ENCODE measurements at regions not wholly inside any gene's neighbourhood (a gene's known extent, or its start where the extent isn't known, plus 50 kb on each side); places are given as distances from the start of the nearest gene placed in this dataset.

GRCh38 chr2:59428940-59429339 is 1124.5 kb downstream of the BCL11A start:
- Histone ChIP-seq H3K4me3 (ENCODE audit: low read depth in 1 of 2, low read length in 2 of 2) (no peak overlapping the region), H4K20me1 (ENCODE audit: insufficient read depth, low read length) (no peaks in the 10 kb centered on the region), H2AFZ (ENCODE audit: low read depth, low read length) (no peak overlapping the region), H3K4me1 (ENCODE audit: insufficient read depth, low read length) (no peaks in the 10 kb centered on the region), H3K27me3 (ENCODE audit: insufficient read depth, low read length, poor library complexity) (no peaks in the 10 kb centered on the region), H3K27ac (ENCODE audit: low read length) (no peak overlapping the region), H3K36me3 (ENCODE audit: insufficient read depth, low read length) (no peaks in the 10 kb centered on the region), H3K4me2 (ENCODE audit: insufficient read depth, low read length) (no peak overlapping the region), H3K9me3 (ENCODE audit: insufficient read depth, low read length, severe bottlenecking) (peaks cover 13% of the 10 kb centered on the region), H3K9ac (ENCODE audit: low read depth, low read length) (no peak overlapping the region), H3K79me2 (ENCODE audit: insufficient read depth, low read length) (no peaks in the 10 kb centered on the region)
- TF ChIP-seq EZH2 (IDR thresholded peaks at IDR 0.05; ENCODE audit: borderline replicate concordance, low read depth, low read length, severe bottlenecking) (no peak), CTCF (IDR thresholded peaks at IDR 0.05; ENCODE audit: borderline replicate concordance, extremely low read depth, low read length, poor library complexity, severe bottlenecking) (no peak)
- ATAC-seq (ENCODE audit: insufficient read depth, low read depth): no peak
- DNase-seq: no peak

GRCh38 chr2:59427980-59428379 is 1125.5 kb downstream of the BCL11A start:
- no peak overlapping the region for H3K4me2 ChIP-seq (ENCODE audit: insufficient read depth, low read length)

GRCh38 chr2:59425247-59425646 is 1128.2 kb downstream of the BCL11A start:
- Histone ChIP-seq H3K4me3 (ENCODE audit: low read depth in 1 of 2, low read length in 2 of 2) (no peak overlapping the region), H4K20me1 (ENCODE audit: insufficient read depth, low read length) (no peaks in the 10 kb centered on the region), H2AFZ (ENCODE audit: low read depth, low read length) (no peak overlapping the region), H3K27me3 (ENCODE audit: insufficient read depth, low read length, poor library complexity) (no peaks in the 10 kb centered on the region), H3K9ac (ENCODE audit: low read depth, low read length) (no peak overlapping the region), H3K4me2 (ENCODE audit: insufficient read depth, low read length) (no peak overlapping the region), H3K36me3 (ENCODE audit: insufficient read depth, low read length) (no peaks in the 10 kb centered on the region), H3K4me1 (ENCODE audit: insufficient read depth, low read length) (no peaks in the 10 kb centered on the region), H3K79me2 (ENCODE audit: insufficient read depth, low read length) (no peaks in the 10 kb centered on the region), H3K9me3 (ENCODE audit: insufficient read depth, low read length, severe bottlenecking) (peaks cover 1% of the 10 kb centered on the region), H3K27ac (ENCODE audit: low read length) (no peak overlapping the region)
- no peak for TF ChIP-seq CTCF (IDR thresholded peaks at IDR 0.05; ENCODE audit: borderline replicate concordance, extremely low read depth, low read length, poor library complexity, severe bottlenecking)
- TF ChIP-seq EZH2 (IDR thresholded peaks at IDR 0.05; ENCODE audit: borderline replicate concordance, low read depth, low read length, severe bottlenecking): no peak
- DNase-seq (no peak), ATAC-seq (ENCODE audit: insufficient read depth, low read depth) (no peak)

More at GRCh38 chr2:59427980-59428379, 1125.5 kb downstream of the BCL11A start:
- Histone ChIP-seq H3K9me3 (ENCODE audit: insufficient read depth, low read length, severe bottlenecking) (peaks cover 7% of the 10 kb centered on the region), H2AFZ (ENCODE audit: low read depth, low read length) (no peak overlapping the region), H3K9ac (ENCODE audit: low read depth, low read length) (no peak overlapping the region), H3K27me3 (ENCODE audit: insufficient read depth, low read length, poor library complexity) (no peaks in the 10 kb centered on the region), H3K79me2 (ENCODE audit: insufficient read depth, low read length) (no peaks in the 10 kb centered on the region), H4K20me1 (ENCODE audit: insufficient read depth, low read length) (no peaks in the 10 kb centered on the region), H3K36me3 (ENCODE audit: insufficient read depth, low read length) (no peaks in the 10 kb centered on the region), H3K27ac (ENCODE audit: low read length) (no peak overlapping the region), H3K4me3 (ENCODE audit: low read depth in 1 of 2, low read length in 2 of 2) (no peak overlapping the region), H3K4me1 (ENCODE audit: insufficient read depth, low read length) (no peaks in the 10 kb centered on the region)
- TF ChIP-seq CTCF (IDR thresholded peaks at IDR 0.05; ENCODE audit: borderline replicate concordance, extremely low read depth, low read length, poor library complexity, severe bottlenecking) (no peak), EZH2 (IDR thresholded peaks at IDR 0.05; ENCODE audit: borderline replicate concordance, low read depth, low read length, severe bottlenecking) (no peak)
- ATAC-seq (ENCODE audit: insufficient read depth, low read depth) (no peak), DNase-seq (no peak)
